ENCODE measurements at regions not wholly inside any gene's neighbourhood (a gene's known extent, or its start where the extent isn't known, plus 50 kb on each side); places are given as distances from the start of the nearest gene placed in this dataset.

DNA sequence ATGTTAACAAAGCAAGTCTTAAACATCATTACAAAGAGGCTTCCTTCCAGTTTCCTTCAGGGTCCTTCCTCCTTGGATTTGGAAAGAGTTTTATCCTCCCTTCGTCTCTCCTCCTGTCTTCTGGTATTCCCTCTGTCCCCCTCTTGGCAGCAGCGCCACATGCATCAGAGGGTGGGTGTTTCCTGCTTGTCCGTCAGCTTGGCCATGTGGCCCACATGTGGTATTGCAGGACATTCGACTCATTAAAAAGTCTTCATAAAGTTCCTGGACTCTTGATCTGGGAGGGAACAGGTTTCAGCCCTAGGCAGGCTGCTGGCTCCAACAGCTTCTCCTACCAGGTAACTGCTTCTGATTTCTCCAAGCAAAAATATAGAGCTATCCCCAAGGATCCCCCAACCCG is 189.8 kb downstream of the CSNK2A3 start:
- TF ChIP-seq EZH2 (IDR thresholded peaks at IDR 0.05; ENCODE audit: insufficient read depth, poor library complexity, severe bottlenecking) (no peak), EZH2phosphoT487 (IDR thresholded peaks at IDR 0.05; ENCODE audit: insufficient read depth, low read depth) (no peak)

All from GM23248 (cell line).